Lower lobe of right lung (tissue), 2 donors: ENCODE measurements at regions not wholly inside any gene's neighbourhood (a gene's known extent, or its start where the extent isn't known, plus 50 kb on each side); places are given as distances from the start of the nearest gene placed in this dataset.
"Not testable (repeated sequence)": the region's sequence is repeated elsewhere in the genome, so short reads cannot be mapped to it uniquely, and the experiment has no call there.

Experiments used
- ATAC-seq, 2 donors: fragments of 200-7000 bp; cut with Tn5 transposase; one replicate each; pipeline ENCODE4 v1.9.1; 2020 to 2022; ENCODE audit warnings: mild to moderate bottlenecking in 2 of 2, moderate library complexity in 2 of 2
- DNase-seq: peaks from one replicate; pipeline ENCODE4 v3.0.0-alpha.2; 2020
- H3K27ac ChIP-seq: fragments of 200-600 bp; one replicate; pipeline ENCODE4 v1.8.0; 2022
- H3K27me3 ChIP-seq: fragments of 200-600 bp; one replicate; pipeline ENCODE4 v1.8.0; 2022; ENCODE audit warnings: low read depth
- H3K36me3 ChIP-seq: fragments of 200-600 bp; one replicate; pipeline ENCODE4 v1.8.0; 2022; ENCODE audit warnings: mild to moderate bottlenecking
- H3K4me1 ChIP-seq: fragments of 200-600 bp; one replicate; pipeline ENCODE4 v1.8.0; 2022
- H3K4me3 ChIP-seq: fragments of 200-600 bp; one replicate; pipeline ENCODE4 v1.8.0; 2022; ENCODE audit warnings: mild to moderate bottlenecking
- H3K9me3 ChIP-seq: fragments of 200-600 bp; one replicate; pipeline ENCODE4 v1.8.0; 2022
- CTCF ChIP-seq: fragments of 200-600 bp; IDR thresholded peaks from one replicate; pipeline ENCODE4 v1.8.0; 2022; ENCODE audit warnings: antibody characterized with exemption, mild to moderate bottlenecking
- intact Hi-C: fragments of 100-400 bp; cut with DNase I; formaldehyde crosslinking; loops from one replicate; pipeline ENCODE4 v1.11.0; 2022
- donor health status: DM: no; HTN: yes; CAD: no; lungs with severe emphysema.

GRCh38 chrX:56343219-56343618 is 111.1 kb downstream of the KLF8 start:
- H3K27me3 ChIP-seq, result no peaks in the 10 kb centered on the region
- intact Hi-C loops, result no loop called here
- no peaks in the 10 kb centered on the region for H3K9me3 ChIP-seq
- H3K4me3 ChIP-seq, result no peak overlapping the region
- H3K27ac ChIP-seq, result no peak overlapping the region
- DNase-seq, result no peak
- no peaks in the 10 kb centered on the region for H3K4me1 ChIP-seq
- no peaks in the 10 kb centered on the region for H3K36me3 ChIP-seq
- TF ChIP-seq CTCF, result no peak
- ATAC-seq, result no peak

- TF ChIP-seq CTCF, result no peak
- Histone ChIP-seq H3K4me3 (no peak overlapping the region), H3K27me3 (no peaks in the 10 kb centered on the region), H3K9me3 (no peaks in the 10 kb centered on the region), H3K36me3 (no peaks in the 10 kb centered on the region), H3K4me1 (no peaks in the 10 kb centered on the region), H3K27ac (no peak overlapping the region)
- intact Hi-C loops, result no loop called here
- no peak for DNase-seq
- ATAC-seq, result no peak
Measured at GRCh38 chrX:56343664-56344063, 111.5 kb downstream of the KLF8 start.

- ATAC-seq, H3K4me1 ChIP-seq, intact Hi-C loops, DNase-seq, H3K9me3 ChIP-seq, H3K4me3 ChIP-seq, H3K27me3 ChIP-seq, H3K27ac ChIP-seq, H3K36me3 ChIP-seq: not testable (repeated sequence)
Measured at GRCh38 chrX:56358145-56358544, 126.0 kb downstream of the KLF8 start.

GRCh38 chrX:56365171-56365570 is 133.0 kb downstream of the KLF8 start:
- H3K27me3 ChIP-seq, ATAC-seq, H3K4me3 ChIP-seq, DNase-seq, H3K4me1 ChIP-seq, H3K9me3 ChIP-seq, H3K27ac ChIP-seq, intact Hi-C loops, H3K36me3 ChIP-seq: not testable (repeated sequence)

- H3K27me3 ChIP-seq, result no peaks in the 10 kb centered on the region
- H3K27ac ChIP-seq, result no peak overlapping the region
- ATAC-seq (no peak), DNase-seq (no peak)
- no peaks in the 10 kb centered on the region for H3K36me3 ChIP-seq
- no peak overlapping the region for H3K4me3 ChIP-seq
- H3K4me1 ChIP-seq, result no peaks in the 10 kb centered on the region
- intact Hi-C loops, result no loop called here
- H3K9me3 ChIP-seq, result no peaks in the 10 kb centered on the region
- TF ChIP-seq CTCF, result no peak
Measured at GRCh38 chrX:56366901-56367300, 134.7 kb downstream of the KLF8 start.

- Histone ChIP-seq H3K4me1 (no peaks in the 10 kb centered on the region), H3K4me3 (no peak overlapping the region), H3K27me3 (no peaks in the 10 kb centered on the region), H3K36me3 (no peaks in the 10 kb centered on the region), H3K27ac (no peak overlapping the region), H3K9me3 (no peaks in the 10 kb centered on the region)
- ATAC-seq (no peak), DNase-seq (no peak)
- TF ChIP-seq CTCF, result no peak
- intact Hi-C loops, result no loop called here
Measured at GRCh38 chrX:56368962-56369361, 136.8 kb downstream of the KLF8 start.

- H3K36me3 ChIP-seq, H3K4me3 ChIP-seq, H3K27me3 ChIP-seq, ATAC-seq, H3K4me1 ChIP-seq, H3K27ac ChIP-seq, intact Hi-C loops, H3K9me3 ChIP-seq: not testable (repeated sequence)
- DNase-seq, result peak; percentile 21
Measured at GRCh38 chrX:56379984-56380780, 148.0 kb downstream of the KLF8 start.
